GM12864 (cell line): ENCODE measurements at regions not wholly inside any gene's neighbourhood (a gene's known extent, or its start where the extent isn't known, plus 50 kb on each side); places are given as distances from the start of the nearest gene placed in this dataset.

Source experiments
- DNase-seq: peaks from one replicate; pipeline ENCODE4 v3.0.0-alpha.2; 2011; ENCODE audit warnings: low read depth
- H3K4me3 ChIP-seq: 2 replicates; pipeline ENCODE4 v1.5.1; 2011; ENCODE audit warnings: mild to moderate bottlenecking, low read depth, low read length, control low read depth
- TF ChIP-seq, protein P1 (sequence below): IDR thresholded peaks from 2 replicates; pipeline ENCODE4 v1.5.1; 2011; ENCODE audit warnings: low read depth, mild to moderate bottlenecking, moderate library complexity, low read length, control low read depth, inconsistent platforms; ENCODE audit errors: missing control alignments

DNA sequence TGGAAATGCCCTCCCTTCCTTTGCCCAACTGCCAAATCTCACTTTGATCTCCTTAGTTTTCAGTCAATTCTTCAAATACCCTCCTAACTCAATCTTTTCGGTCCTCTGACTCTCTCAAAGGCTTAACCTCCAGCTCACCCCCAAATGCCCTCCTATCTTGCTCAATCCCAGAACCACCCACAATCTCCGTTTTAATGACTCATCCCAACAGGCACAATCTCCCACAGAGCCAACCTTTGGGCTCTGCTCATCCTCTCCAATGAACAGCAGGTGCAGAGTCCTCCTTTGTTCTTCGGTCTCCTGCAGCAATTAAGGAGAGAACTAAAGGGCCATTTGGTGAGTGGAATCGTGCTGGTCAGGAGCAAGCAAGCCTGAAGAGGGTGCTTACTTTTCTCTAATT lies 366.1 kb upstream of the CRIM1 start:
- TF ChIP-seq, protein P1, sequence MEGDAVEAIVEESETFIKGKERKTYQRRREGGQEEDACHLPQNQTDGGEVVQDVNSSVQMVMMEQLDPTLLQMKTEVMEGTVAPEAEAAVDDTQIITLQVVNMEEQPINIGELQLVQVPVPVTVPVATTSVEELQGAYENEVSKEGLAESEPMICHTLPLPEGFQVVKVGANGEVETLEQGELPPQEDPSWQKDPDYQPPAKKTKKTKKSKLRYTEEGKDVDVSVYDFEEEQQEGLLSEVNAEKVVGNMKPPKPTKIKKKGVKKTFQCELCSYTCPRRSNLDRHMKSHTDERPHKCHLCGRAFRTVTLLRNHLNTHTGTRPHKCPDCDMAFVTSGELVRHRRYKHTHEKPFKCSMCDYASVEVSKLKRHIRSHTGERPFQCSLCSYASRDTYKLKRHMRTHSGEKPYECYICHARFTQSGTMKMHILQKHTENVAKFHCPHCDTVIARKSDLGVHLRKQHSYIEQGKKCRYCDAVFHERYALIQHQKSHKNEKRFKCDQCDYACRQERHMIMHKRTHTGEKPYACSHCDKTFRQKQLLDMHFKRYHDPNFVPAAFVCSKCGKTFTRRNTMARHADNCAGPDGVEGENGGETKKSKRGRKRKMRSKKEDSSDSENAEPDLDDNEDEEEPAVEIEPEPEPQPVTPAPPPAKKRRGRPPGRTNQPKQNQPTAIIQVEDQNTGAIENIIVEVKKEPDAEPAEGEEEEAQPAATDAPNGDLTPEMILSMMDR: no peak
- no peak for DNase-seq
- no peak overlapping the region for H3K4me3 ChIP-seq

DNA sequence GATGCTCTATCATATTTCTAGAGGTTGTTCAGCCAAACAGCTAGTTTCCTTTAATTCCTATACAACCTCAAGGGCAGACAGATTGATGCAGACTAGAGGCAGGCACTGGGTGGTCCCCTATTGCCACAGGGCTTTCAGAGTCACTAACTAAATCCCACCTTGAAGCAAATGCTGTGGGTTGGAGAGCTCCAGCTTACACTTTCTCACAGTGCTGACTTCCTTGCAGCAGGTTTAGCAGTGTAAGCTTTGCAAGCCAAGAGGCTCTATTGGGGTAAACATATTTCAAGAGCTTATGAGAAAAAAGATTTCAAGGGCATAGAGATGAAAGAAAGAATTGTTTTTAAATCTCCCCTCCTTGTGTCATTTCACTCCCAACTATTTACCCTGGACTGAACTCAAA lies 366.5 kb upstream of the CRIM1 start:
- H3K4me3 ChIP-seq: no peak overlapping the region
- no peak for DNase-seq
- TF ChIP-seq, protein P1: no peak

DNA sequence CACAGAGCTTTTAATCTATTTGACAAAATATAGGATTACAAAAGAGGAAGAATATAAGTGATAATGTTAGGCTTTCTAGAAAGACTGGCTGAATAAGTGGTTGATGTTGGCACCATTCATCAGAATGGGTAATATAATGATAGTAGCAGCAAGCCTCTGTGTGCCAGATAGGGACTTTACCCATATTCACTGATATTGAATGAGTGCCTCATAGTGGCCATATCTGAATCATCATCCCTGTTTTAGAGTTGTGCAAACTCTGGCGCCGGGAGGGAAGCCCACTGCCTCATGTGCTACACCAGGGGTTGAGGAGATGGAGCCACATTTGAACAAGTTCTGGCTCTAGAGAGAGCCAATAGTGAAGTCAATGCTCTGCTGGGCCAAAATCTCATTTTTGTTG lies 368.7 kb upstream of the CRIM1 start:
- TF ChIP-seq, protein P1: peak; percentile 9
- DNase-seq: no peak
- no peak overlapping the region for H3K4me3 ChIP-seq

DNA sequence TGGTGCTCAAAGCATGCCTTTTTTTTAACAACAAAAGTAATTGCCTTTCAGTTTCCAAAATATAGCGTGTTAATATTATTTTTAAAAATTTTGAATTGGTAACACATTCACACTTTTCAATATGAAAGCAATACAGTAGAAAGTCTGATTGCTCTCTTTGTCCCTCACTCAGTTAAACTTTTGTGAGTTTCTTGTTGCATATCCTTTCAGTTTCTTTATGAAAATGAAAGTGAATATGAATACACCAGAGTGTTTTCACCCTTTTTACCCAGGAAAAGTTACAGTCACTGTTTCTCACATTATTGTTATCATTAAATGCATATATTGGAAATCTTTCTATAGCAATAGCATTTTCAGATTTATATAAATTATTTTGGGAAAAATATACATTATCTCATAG lies 377.4 kb upstream of the CRIM1 start:
- no peak for DNase-seq
- no peak overlapping the region for H3K4me3 ChIP-seq

DNA sequence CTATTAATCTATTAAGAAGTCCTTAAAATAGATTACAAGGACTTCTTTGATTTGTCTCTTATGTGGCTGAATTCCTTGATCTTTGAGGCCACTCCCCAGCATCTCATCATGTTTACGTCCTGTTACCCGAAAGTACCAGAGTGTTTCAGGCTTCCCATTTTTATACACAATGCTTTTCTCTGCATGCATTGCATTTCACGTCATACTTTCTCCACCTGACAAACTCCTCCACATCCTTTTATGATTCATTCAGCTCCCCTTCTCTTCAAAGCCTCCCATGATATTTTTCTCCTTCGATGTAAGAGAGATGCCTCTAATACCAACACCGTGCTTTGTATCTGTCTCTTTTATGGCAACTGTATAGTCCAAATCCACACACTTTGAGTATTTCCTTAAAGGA lies 379.0 kb upstream of the CRIM1 start:
- no peak overlapping the region for H3K4me3 ChIP-seq
- TF ChIP-seq, protein P1: no peak
- DNase-seq: no peak

More for the DNA sequence above, 377.4 kb upstream of the CRIM1 start:
- TF ChIP-seq, protein P1: no peak

DNA sequence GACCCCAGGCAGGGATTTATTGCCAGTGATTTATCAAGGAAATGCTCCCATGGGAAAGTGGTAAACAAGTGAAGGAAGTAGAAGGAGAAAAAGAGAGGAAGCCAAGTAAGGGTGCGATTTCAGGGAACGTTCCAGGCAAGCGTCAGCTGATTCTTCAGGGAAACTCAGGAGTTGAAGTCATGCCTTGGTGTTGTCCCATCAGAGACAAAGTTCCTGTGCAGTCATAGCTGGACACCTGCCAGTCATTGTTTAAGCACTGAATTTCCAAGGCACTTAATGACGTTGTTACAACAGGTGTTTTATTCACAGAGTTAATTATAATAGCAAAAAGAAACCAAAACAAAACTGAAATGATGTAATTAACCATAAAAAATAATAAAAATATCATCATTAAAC lies 381.8 kb upstream of the CRIM1 start:
- no peak overlapping the region for H3K4me3 ChIP-seq
- TF ChIP-seq, protein P1: no peak
- no peak for DNase-seq

DNA sequence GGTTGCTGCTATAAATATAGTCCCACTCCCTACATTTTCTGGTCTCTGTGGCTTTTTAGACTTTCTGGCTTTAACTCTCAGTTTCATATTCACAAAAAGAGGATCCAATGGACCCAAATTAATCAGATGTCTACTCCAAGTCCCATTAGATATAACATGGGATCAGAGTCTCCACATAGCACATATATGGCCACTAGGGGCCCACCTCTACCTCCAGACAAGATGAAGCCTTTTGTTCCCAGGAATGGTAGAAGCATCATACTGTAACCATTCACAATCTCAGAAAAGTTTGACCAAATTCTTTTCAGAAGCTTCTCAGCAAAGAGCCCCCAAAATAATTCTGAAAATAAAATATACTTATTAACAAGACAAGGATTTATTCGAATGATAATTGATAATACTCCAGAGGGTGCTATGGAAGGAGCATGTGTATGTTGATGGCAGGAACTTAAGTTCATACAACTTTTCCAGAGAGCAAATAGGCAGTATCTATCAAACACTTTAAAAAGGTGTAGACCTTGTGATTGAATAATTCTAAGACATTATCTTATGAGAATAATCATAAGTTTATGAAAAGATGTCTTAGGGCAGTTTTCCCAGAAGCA lies 382.3 kb upstream of the CRIM1 start:
- TF ChIP-seq, protein P1: peak; percentile 55
- DNase-seq: no peak
- no peak overlapping the region for H3K4me3 ChIP-seq
